Brain microvascular endothelial cell (primary cell): ENCODE measurements at regions not wholly inside any gene's neighbourhood (a gene's known extent, or its start where the extent isn't known, plus 50 kb on each side); places are given as distances from the start of the nearest gene placed in this dataset.

Experiments used
- DNase-seq: peaks from one replicate; pipeline ENCODE4 v3.0.0-alpha.2; 2020
- H3K27ac ChIP-seq: fragments of 250-450 bp; sonication (Bioruptor Pico); 2 replicates; pipeline ENCODE4 v1.5.1; 2020; ENCODE audit warnings: mild to moderate bottlenecking, moderate library complexity
- H3K27me3 ChIP-seq: fragments of 250-450 bp; sonication (Bioruptor Pico); replicated peaks from 2 replicates; pipeline ENCODE4 v1.5.1; 2020; ENCODE audit warnings: mild to moderate bottlenecking
- H3K36me3 ChIP-seq: fragments of 250-450 bp; sonication (Bioruptor Pico); replicated peaks from 2 replicates; pipeline ENCODE4 v1.5.1; 2020; ENCODE audit warnings: mild to moderate bottlenecking
- H3K4me3 ChIP-seq: 2 replicates; pipeline ENCODE4 v1.5.1; 2011; ENCODE audit warnings: low read depth, mild to moderate bottlenecking, control low read depth, low read length, moderate library complexity
- in situ Hi-C: cut with HindIII; loops from 2 replicates; pipeline ENCODE4 v1.10.0; 2017; ENCODE audit warnings: low sequenced_read_pairs, low pct_ligation_motif_present
- TF ChIP-seq, protein P1 (sequence below): IDR thresholded peaks from 2 replicates; pipeline ENCODE4 v1.5.1; 2011; ENCODE audit warnings: low read depth, mild to moderate bottlenecking, moderate library complexity, low read length, control low read depth, inconsistent platforms; ENCODE audit errors: missing control alignments

DNA sequence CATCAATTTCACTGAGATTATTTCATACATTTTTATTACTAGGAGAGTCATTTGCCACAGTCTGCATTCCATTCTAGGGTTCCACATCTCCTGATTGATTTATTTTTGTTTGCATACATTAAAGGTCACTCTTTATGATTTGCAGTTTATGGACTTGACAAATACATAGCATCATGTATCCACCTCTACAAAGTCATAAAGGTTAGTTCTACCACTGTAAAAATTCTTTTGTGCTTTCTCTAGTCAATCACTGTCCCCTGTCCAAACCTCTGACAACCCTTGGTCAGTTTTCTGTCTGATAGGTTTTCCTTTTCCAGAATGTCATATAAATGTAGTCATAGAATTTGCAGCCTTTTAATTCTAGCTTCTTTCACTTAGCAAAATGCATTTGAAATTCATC lies 434.6 kb upstream of the MON1B start:
- H3K27ac ChIP-seq: no peak overlapping the region
- in situ Hi-C loops: no loop called here
- TF ChIP-seq, protein P1, sequence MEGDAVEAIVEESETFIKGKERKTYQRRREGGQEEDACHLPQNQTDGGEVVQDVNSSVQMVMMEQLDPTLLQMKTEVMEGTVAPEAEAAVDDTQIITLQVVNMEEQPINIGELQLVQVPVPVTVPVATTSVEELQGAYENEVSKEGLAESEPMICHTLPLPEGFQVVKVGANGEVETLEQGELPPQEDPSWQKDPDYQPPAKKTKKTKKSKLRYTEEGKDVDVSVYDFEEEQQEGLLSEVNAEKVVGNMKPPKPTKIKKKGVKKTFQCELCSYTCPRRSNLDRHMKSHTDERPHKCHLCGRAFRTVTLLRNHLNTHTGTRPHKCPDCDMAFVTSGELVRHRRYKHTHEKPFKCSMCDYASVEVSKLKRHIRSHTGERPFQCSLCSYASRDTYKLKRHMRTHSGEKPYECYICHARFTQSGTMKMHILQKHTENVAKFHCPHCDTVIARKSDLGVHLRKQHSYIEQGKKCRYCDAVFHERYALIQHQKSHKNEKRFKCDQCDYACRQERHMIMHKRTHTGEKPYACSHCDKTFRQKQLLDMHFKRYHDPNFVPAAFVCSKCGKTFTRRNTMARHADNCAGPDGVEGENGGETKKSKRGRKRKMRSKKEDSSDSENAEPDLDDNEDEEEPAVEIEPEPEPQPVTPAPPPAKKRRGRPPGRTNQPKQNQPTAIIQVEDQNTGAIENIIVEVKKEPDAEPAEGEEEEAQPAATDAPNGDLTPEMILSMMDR: no peak
- H3K4me3 ChIP-seq: no peak overlapping the region
- DNase-seq: no peak
- H3K27me3 ChIP-seq: no peaks in the 10 kb centered on the region
- no peaks in the 10 kb centered on the region for H3K36me3 ChIP-seq

DNA sequence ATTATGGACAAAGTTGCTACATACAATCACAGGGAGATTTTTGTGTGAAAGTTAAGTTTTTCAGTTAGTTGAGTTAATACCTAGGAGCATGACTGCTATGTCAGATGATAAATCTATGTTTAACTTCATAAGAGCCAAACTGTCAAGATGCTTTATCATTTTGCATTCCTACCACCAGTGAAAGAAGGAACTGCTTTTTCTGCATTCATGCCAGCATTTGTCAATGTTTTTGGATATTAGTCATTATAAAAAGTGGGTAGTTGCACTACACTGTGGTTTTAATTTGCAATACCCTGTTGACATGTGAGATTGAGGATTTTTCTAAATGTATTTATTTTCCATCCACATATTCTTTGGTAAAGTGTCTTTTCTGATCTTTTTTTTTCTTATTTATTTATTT lies 434.0 kb upstream of the MON1B start:
- in situ Hi-C loops: no loop called here
- no peak overlapping the region for H3K4me3 ChIP-seq
- H3K27me3 ChIP-seq: no peaks in the 10 kb centered on the region
- DNase-seq: no peak
- TF ChIP-seq, protein P1: no peak
- H3K27ac ChIP-seq: no peak overlapping the region
- H3K36me3 ChIP-seq: no peaks in the 10 kb centered on the region

DNA sequence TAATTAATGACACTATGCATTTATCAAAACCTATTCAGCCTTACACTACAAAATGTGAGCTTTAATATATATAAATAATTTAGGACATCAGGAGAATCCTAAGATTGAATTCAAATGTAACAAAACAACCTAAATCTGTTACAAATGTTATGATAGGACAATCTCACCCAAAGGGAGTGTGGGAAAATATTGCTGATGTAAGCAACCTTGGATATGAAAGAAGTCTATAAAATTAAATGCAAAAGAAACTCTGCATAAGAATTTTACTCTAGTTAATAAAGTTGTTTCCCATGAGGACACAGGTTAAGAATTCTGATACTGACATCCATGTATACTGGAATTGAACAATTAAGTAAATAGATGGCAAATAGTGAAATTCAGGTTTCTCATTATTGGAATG lies 424.5 kb upstream of the MON1B start:
- TF ChIP-seq, protein P1: no peak
- in situ Hi-C loops: no loop called here
- no peak overlapping the region for H3K27ac ChIP-seq

DNA sequence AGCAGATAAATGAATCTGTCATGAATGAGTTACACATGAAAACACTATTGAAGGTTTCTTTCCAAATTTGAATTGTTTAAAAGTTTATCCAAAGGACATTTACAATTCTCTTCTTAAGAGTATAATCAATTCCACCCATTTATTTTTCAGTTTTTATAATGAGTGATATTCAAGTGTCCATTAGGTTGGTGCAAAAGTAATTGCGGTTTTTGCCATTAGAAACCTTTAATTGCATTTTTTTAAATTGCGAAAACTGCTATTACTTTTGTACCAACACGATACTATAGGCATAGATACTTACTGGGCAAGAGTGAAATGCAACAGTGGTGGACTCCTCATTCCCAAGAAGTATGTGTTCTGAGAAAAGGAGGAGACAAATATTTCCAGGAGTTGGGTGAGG lies 422.7 kb upstream of the MON1B start:
- Histone ChIP-seq H3K27me3 (no peaks in the 10 kb centered on the region), H3K36me3 (no peaks in the 10 kb centered on the region), H3K27ac (no peak overlapping the region), H3K4me3 (no peak overlapping the region)
- in situ Hi-C loops: no loop called here
- TF ChIP-seq, protein P1: no peak
- no peak for DNase-seq

More for the DNA sequence above, 424.5 kb upstream of the MON1B start:
- DNase-seq: no peak
- H3K27me3 ChIP-seq: no peaks in the 10 kb centered on the region
- no peaks in the 10 kb centered on the region for H3K36me3 ChIP-seq
- no peak overlapping the region for H3K4me3 ChIP-seq

DNA sequence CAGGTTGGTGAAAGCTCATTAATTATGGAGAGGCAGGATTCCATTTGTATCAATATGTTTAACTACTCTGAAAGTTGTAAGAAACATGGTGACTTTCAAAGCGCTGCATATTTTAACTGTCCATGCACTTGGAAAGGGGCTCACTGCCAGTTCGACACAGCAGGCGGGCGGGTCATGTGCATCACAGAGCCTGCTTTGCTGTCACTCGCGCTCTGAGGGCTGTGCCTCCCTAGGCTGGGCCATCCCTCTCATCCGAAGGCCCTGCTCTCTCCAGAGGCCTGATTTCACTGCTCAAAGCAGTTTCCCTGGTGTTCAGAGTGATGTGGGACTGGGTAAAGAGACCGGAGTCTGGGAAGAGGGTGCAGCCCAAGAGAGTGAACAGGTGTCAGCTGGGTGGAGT lies 422.0 kb upstream of the MON1B start:
- no peaks in the 10 kb centered on the region for H3K27me3 ChIP-seq
- no peak overlapping the region for H3K4me3 ChIP-seq
- DNase-seq: no peak
- H3K36me3 ChIP-seq: no peaks in the 10 kb centered on the region
- no peak overlapping the region for H3K27ac ChIP-seq
- in situ Hi-C loops: no loop called here
- TF ChIP-seq, protein P1: no peak

DNA sequence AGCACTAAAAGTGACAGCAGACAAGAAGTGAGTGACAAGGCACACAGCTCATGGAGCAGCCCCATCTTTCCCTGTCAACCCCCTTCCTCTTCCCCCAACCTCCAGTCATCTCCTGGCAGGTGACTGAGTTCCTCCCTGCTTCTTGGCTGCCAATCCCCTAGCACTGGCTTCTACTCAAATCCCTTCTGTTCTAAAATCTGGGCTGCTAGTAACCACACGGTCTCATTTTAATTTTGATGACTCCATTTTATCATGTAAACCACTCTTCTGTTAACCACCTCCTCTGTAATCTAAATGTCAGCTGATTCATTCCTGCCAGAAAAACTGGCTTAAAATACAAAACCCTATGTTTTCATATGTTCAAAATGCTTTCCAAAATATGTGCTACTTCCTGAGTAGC lies 419.8 kb upstream of the MON1B start:
- Histone ChIP-seq H3K36me3 (no peaks in the 10 kb centered on the region), H3K27me3 (no peaks in the 10 kb centered on the region), H3K4me3 (no peak overlapping the region), H3K27ac (no peak overlapping the region)
- no peak for DNase-seq
- TF ChIP-seq, protein P1: no peak
- in situ Hi-C loops: no loop called here
